GM12875 (cell line): ENCODE measurements at regions not wholly inside any gene's neighbourhood (a gene's known extent, or its start where the extent isn't known, plus 50 kb on each side); places are given as distances from the start of the nearest gene placed in this dataset.
"Not testable (repeated sequence)": the region's sequence is repeated elsewhere in the genome, so short reads cannot be mapped to it uniquely, and the experiment has no call there.

Source experiments
- H3K4me3 ChIP-seq: one replicate; pipeline ENCODE4 v1.5.1; 2011; ENCODE audit warnings: low read depth, low read length, control low read depth
- CTCF ChIP-seq: IDR thresholded peaks from 2 replicates; pipeline ENCODE4 v1.5.1; 2011; ENCODE audit warnings: low read depth, mild to moderate bottlenecking, control low read depth, inconsistent platforms, low read length, moderate library complexity, borderline replicate concordance; ENCODE audit not compliant: insufficient read depth

DNA sequence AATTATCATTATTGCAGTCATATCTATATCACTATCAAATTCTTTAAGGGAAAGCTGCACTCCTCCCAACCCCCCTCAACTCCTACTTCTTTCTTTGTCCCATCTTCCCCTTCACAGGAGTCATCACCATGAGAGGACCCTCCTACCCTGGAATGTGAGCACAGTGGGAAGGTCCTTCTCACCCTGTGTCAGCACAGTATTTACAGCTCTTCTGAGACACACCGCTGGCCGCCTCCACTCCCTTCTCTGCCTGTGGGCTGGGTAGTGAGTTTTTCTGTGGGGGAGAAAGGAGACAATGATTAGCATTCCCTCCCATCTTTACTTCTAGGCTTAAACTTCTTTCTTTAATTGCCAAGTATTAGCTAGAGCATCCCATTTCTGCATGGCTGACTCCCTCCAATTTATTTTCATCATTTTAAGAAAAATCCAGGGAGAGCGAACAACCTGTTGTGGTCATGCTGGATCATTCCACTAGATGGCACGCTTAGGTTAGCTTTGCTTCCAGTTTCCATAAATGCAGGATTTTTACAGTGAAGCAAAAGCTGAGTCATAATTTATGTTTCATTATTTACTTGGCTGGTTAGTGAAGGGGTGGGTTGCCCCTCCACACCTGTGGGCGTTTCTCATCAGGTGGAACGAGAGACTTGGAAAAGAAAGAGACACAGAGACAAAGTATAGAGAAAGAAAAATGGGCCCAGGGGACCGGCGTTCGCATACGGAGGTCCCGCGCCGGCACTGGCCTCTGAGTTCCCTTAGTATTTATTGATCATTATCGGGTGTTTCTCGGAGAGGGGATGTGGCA is 188.5 kb downstream of the ALX1 start:
- peak; percentile 60; the same call in 1 of the 2 replicates for TF ChIP-seq CTCF
- H3K4me3 ChIP-seq = no peak overlapping the region

DNA sequence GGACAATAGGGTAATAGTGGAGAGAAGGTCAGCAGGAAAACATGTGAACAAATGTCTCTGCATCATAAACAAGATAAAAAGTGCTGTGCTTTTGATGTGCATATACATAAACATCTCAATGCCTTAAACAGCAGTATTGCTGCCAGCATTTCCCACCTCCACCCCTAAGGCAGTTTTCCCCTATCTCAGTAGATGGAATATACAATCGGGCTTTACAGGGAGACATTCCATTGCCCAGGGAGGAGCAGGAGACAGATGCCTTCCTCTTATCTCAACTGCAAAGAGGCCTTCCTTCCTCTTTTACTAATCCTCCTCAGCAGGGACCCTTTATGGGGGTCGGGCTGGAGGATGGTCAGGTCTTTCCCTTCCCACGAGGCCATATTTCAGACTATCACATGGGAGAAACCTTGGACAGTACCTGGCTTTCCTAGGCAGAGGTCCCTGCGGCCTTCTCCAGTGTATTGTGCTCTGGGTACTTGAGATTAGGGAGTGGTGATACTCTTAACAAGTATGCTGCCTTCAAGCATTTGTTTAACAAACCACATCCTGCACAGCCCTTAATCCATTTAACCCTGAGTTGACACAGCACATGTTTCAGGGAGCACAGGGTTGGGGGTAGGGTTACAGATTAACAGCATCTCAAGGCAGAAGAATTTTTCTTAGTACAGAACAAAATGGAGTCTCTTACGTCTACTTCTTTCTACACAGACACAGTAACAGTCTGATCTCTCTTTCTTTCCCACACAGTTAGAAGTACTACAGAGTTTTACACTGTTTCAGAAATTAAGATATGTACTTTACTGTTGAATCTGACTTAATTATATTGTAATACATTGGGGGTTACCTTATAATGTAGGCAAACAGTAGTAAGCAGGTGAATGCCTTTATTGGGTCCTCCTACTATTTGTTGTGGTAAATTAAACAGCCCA is 189.4 kb downstream of the ALX1 start:
- not testable (repeated sequence) for H3K4me3 ChIP-seq

DNA sequence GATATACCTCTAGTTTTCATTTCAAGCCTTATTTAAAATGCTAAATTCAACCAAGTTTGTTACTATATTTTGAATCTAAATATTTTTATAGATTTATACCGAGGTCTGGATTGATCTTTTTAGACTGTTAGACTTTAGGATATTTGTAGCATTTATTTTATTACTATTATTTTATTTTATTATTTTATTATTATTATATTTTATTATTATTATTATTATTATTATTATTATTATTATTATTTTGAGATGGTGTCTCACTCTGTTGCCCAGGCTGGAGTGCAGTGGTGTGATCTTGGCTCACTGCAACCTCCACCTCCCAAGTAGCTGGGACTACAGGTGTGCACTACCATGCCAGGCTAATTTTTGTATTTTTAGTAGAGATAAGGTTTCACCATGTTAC is 195.3 kb downstream of the ALX1 start:
- H3K4me3 ChIP-seq = not testable (repeated sequence)

GRCh38 chr12:85476756-85477155 is 196.7 kb downstream of the ALX1 start:
- no peak overlapping the region for H3K4me3 ChIP-seq
- no peak for TF ChIP-seq CTCF

DNA sequence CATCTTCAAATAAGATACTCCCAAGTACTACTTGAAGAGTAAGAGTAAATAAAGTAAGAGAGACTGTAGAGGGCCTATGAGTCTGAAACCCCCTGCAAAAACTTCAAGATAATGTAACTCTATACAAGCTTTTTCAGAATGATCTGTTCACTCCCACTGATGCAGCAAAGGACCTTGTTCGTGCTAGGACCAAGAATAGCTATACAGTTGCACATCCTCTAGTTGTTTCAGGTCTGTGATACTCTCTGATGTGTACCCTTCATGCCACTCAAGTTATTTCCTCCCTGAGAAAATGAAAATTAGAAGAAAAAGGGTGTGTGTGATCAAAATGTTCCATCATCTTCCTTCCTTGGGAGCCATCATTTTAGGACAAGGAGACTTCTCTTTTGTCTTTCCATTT is 204.4 kb downstream of the ALX1 start:
- TF ChIP-seq CTCF = no peak

GRCh38 chr12:85489194-85489593 is 209.2 kb downstream of the ALX1 start:
- TF ChIP-seq CTCF = no peak
- no peak overlapping the region for H3K4me3 ChIP-seq

More for the DNA sequence above, 204.4 kb downstream of the ALX1 start:
- H3K4me3 ChIP-seq = no peak overlapping the region

DNA sequence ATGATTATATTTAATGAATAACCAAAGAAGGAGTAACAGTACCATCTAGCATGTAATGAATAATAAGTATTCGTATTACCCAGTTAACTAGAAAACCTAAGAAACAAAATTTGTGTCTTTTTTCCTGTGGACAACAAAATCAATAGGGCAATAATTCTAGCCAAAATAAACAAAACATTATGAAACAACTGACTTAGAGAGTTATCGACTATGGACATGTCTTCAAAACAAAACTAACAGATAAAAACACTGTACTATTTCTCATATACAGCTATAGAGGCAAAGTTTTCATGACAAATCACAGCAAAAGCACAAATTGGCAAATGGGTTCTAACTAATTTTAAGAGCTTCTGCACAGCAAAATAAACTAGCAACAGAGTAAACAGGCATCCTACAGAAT is 224.1 kb downstream of the ALX1 start:
- H3K4me3 ChIP-seq = no peak overlapping the region
- no peak for TF ChIP-seq CTCF

- no peak overlapping the region for H3K4me3 ChIP-seq
- TF ChIP-seq CTCF = no peak
Measured at GRCh38 chr12:85504624-85505023, 224.6 kb downstream of the ALX1 start.
